ENCODE measurements at regions not wholly inside any gene's neighbourhood (a gene's known extent, or its start where the extent isn't known, plus 50 kb on each side); places are given as distances from the start of the nearest gene placed in this dataset.

GRCh38 chr2:64704161-64704560 is 50.4 kb upstream of the SERTAD2 start:
- no peak for DNase-seq (ENCODE audit: low read depth in 2 of 2, low spot score in 1 of 2)

- DNase-seq (ENCODE audit: low read depth in 2 of 2, low spot score in 1 of 2), result no peak
Observed at GRCh38 chr2:64704996-64705395, 51.3 kb upstream of the SERTAD2 start.

- DNase-seq (ENCODE audit: low read depth in 2 of 2, low spot score in 1 of 2), result no peak
Observed at GRCh38 chr2:64707276-64707675, 53.6 kb upstream of the SERTAD2 start.

GRCh38 chr2:64708829-64709228 is 55.1 kb upstream of the SERTAD2 start:
- no peak for DNase-seq (ENCODE audit: low read depth in 2 of 2, low spot score in 1 of 2)

- no peak for DNase-seq (ENCODE audit: low read depth in 2 of 2, low spot score in 1 of 2)
Observed at GRCh38 chr2:64711252-64711800, 57.6 kb upstream of the SERTAD2 start.

GRCh38 chr2:64713686-64714085 is 60.0 kb upstream of the SERTAD2 start:
- DNase-seq (ENCODE audit: low read depth in 2 of 2, low spot score in 1 of 2), result no peak

- no peak for DNase-seq (ENCODE audit: low read depth in 2 of 2, low spot score in 1 of 2)
Observed at GRCh38 chr2:64716569-64716968, 62.9 kb upstream of the SERTAD2 start.

GRCh38 chr2:64718250-64718885 is 64.7 kb upstream of the SERTAD2 start:
- no peak for DNase-seq (ENCODE audit: low read depth in 2 of 2, low spot score in 1 of 2)

- no peak for DNase-seq (ENCODE audit: low read depth in 2 of 2, low spot score in 1 of 2)
Observed at GRCh38 chr2:64720535-64721319, 67.0 kb upstream of the SERTAD2 start.

- no peak for DNase-seq (ENCODE audit: low read depth in 2 of 2, low spot score in 1 of 2)
Observed at GRCh38 chr2:64721320-64721623, 67.6 kb upstream of the SERTAD2 start.

- DNase-seq (ENCODE audit: low read depth in 2 of 2, low spot score in 1 of 2), result no peak
Observed at GRCh38 chr2:64722291-64723044, 68.8 kb upstream of the SERTAD2 start.

- DNase-seq (ENCODE audit: low read depth in 2 of 2, low spot score in 1 of 2), result no peak
Observed at GRCh38 chr2:64727013-64727767, 73.5 kb upstream of the SERTAD2 start.

- DNase-seq (ENCODE audit: low read depth in 2 of 2, low spot score in 1 of 2), result no peak
Observed at GRCh38 chr2:64727843-64728463, 74.2 kb upstream of the SERTAD2 start.

GRCh38 chr2:64730551-64731262 is 77.0 kb upstream of the SERTAD2 start:
- no peak for DNase-seq (ENCODE audit: low read depth in 2 of 2, low spot score in 1 of 2)

GRCh38 chr2:64731263-64731643 is 77.5 kb upstream of the SERTAD2 start:
- DNase-seq (ENCODE audit: low read depth in 2 of 2, low spot score in 1 of 2), result no peak

GRCh38 chr2:64731746-64732145 is 78.0 kb upstream of the SERTAD2 start:
- no peak for DNase-seq (ENCODE audit: low read depth in 2 of 2, low spot score in 1 of 2)

GRCh38 chr2:64732146-64732545 is 78.4 kb upstream of the SERTAD2 start:
- no peak for DNase-seq (ENCODE audit: low read depth in 2 of 2, low spot score in 1 of 2)

GRCh38 chr2:64735504-64735903 is 81.8 kb upstream of the SERTAD2 start:
- no peak for DNase-seq (ENCODE audit: low read depth in 2 of 2, low spot score in 1 of 2)

- DNase-seq (ENCODE audit: low read depth in 2 of 2, low spot score in 1 of 2), result no peak
Observed at GRCh38 chr2:64737547-64737946, 83.8 kb upstream of the SERTAD2 start.

- no peak for DNase-seq (ENCODE audit: low read depth in 2 of 2, low spot score in 1 of 2)
Observed at GRCh38 chr2:64738026-64738425, 84.3 kb upstream of the SERTAD2 start.

All from stimulated activated CD8-positive, alpha-beta memory T cell treated with anti-CD3 and anti-CD28 coated beads, Interleukin-4, amount 100 ng/mL, for 4 hours (primary cell).